ENCODE measurements at regions not wholly inside any gene's neighbourhood (a gene's known extent, or its start where the extent isn't known, plus 50 kb on each side); places are given as distances from the start of the nearest gene placed in this dataset.

- no peaks in the 10 kb centered on the region for H3K4me1 Mint-ChIP-seq
- H3K36me3 ChIP-seq (replicated peaks in 1 of 2; ENCODE audit: control extremely low read depth in 1 of 2, control insufficient read depth in 1 of 2, extremely low read depth in 1 of 2, insufficient read depth in 2 of 2, low read length in 1 of 2) = no peaks in the 10 kb centered on the region
- H4K20me1 ChIP-seq (ENCODE audit: control insufficient read depth, insufficient read depth, low read length, poor library complexity, severe bottlenecking) = no peaks in the 10 kb centered on the region
- no peaks in the 10 kb centered on the region for H3K79me2 ChIP-seq (ENCODE audit: control insufficient read depth, insufficient read depth, low read length)
- H3K9me3 Mint-ChIP-seq (ENCODE audit: insufficient read depth) = no peaks in the 10 kb centered on the region
- H3K27ac Mint-ChIP-seq = no peak overlapping the region
- intact Hi-C loops (cut with micrococcal nuclease) = no loop called here
- H3K27me3 Mint-ChIP-seq = no peaks in the 10 kb centered on the region
- no peaks in the 10 kb centered on the region for H3K9me3 ChIP-seq (ENCODE audit: control extremely low read depth in 1 of 3, control insufficient read depth in 2 of 3, insufficient read depth in 1 of 3, low read length in 2 of 3)
- H3K4me3 ChIP-seq (ENCODE audit: control extremely low read depth in 1 of 5, extremely low read depth in 1 of 5, insufficient read depth in 1 of 5, low read depth in 2 of 5, low read length in 4 of 5) = no peak overlapping the region
- no peaks in the 10 kb centered on the region for H3K4me1 ChIP-seq (ENCODE audit: control insufficient read depth in 2 of 2, insufficient read depth in 2 of 2, low read length in 2 of 2)
- H2AFZ ChIP-seq (ENCODE audit: insufficient read depth, low read depth, low read length, poor library complexity, severe bottlenecking) = no peak overlapping the region
- no peak for ATAC-seq (ENCODE audit: low read depth)
- CTCF ChIA-PET = no interaction called here
- H3K9ac ChIP-seq (ENCODE audit: low read length) = no peak overlapping the region
- WGBS (ENCODE audit: insufficient coverage) = no CpG with 5 or more reads among the region's 1 CpG
- H3K27ac ChIP-seq (ENCODE audit: low read length in 2 of 2) = no peak overlapping the region
- no peak for DNase-seq
- TF ChIP-seq CTCF (IDR thresholded peaks at IDR 0.05) (no peak), EZH2 (IDR thresholded peaks at IDR 0.05; ENCODE audit: borderline replicate concordance, insufficient read depth, low read depth, low read length, poor library complexity, severe bottlenecking) (no peak)
- H3K4me2 ChIP-seq (replicated peaks; ENCODE audit: low read depth, low read length, poor library complexity, severe bottlenecking) = no peak overlapping the region
- H3K27me3 ChIP-seq (replicated peaks in 1 of 4; ENCODE audit: control extremely low read depth in 1 of 4, control insufficient read depth in 3 of 4, insufficient read depth in 4 of 4, low read length in 3 of 4) = no peaks in the 10 kb centered on the region
- H3K4me3 Mint-ChIP-seq = no peak overlapping the region
- POLR2A ChIA-PET = no interaction called here
Observed at GRCh38 chr2:147173189-147173581, 671.6 kb upstream of the ACVR2A start.

GRCh38 chr2:147172493-147173188, 672.2 kb upstream of the ACVR2A start:
- Histone ChIP-seq H4K20me1 (ENCODE audit: control insufficient read depth, insufficient read depth, low read length, poor library complexity, severe bottlenecking) (no peaks in the 10 kb centered on the region), H3K9ac (ENCODE audit: low read length) (no peak overlapping the region), H3K27ac (ENCODE audit: low read length in 2 of 2) (no peak overlapping the region), H2AFZ (ENCODE audit: insufficient read depth, low read depth, low read length, poor library complexity, severe bottlenecking) (no peak overlapping the region), H3K4me3 (ENCODE audit: control extremely low read depth in 1 of 5, extremely low read depth in 1 of 5, insufficient read depth in 1 of 5, low read depth in 2 of 5, low read length in 4 of 5) (no peak overlapping the region), H3K4me2 (replicated peaks; ENCODE audit: low read depth, low read length, poor library complexity, severe bottlenecking) (no peak overlapping the region), H3K79me2 (ENCODE audit: control insufficient read depth, insufficient read depth, low read length) (no peaks in the 10 kb centered on the region), H3K36me3 (replicated peaks in 1 of 2; ENCODE audit: control extremely low read depth in 1 of 2, control insufficient read depth in 1 of 2, extremely low read depth in 1 of 2, insufficient read depth in 2 of 2, low read length in 1 of 2) (no peaks in the 10 kb centered on the region), H3K27me3 (replicated peaks in 1 of 4; ENCODE audit: control extremely low read depth in 1 of 4, control insufficient read depth in 3 of 4, insufficient read depth in 4 of 4, low read length in 3 of 4) (no peaks in the 10 kb centered on the region), H3K9me3 (ENCODE audit: control extremely low read depth in 1 of 3, control insufficient read depth in 2 of 3, insufficient read depth in 1 of 3, low read length in 2 of 3) (no peaks in the 10 kb centered on the region), H3K4me1 (ENCODE audit: control insufficient read depth in 2 of 2, insufficient read depth in 2 of 2, low read length in 2 of 2) (no peaks in the 10 kb centered on the region)
- Mint-ChIP-seq H3K9me3 (ENCODE audit: insufficient read depth) (no peaks in the 10 kb centered on the region), H3K4me1 (no peaks in the 10 kb centered on the region), H3K27me3 (no peaks in the 10 kb centered on the region), H3K4me3 (no peak overlapping the region), H3K27ac (no peak overlapping the region)
- POLR2A ChIA-PET = no interaction called here
- CTCF ChIA-PET = no interaction called here
- WGBS (ENCODE audit: insufficient coverage) = 92% methylated on average over 7 of the region's 9 CpGs
- no peak for TF ChIP-seq CTCF (IDR thresholded peaks at IDR 0.05)
- no peak for TF ChIP-seq EZH2 (IDR thresholded peaks at IDR 0.05; ENCODE audit: borderline replicate concordance, insufficient read depth, low read depth, low read length, poor library complexity, severe bottlenecking)
- DNase-seq = no peak
- intact Hi-C loops (cut with micrococcal nuclease) = no loop called here
- ATAC-seq (ENCODE audit: low read depth) = no peak
